Eye (tissue), 1 donor: ENCODE measurements at regions not wholly inside any gene's neighbourhood (a gene's known extent, or its start where the extent isn't known, plus 50 kb on each side); places are given as distances from the start of the nearest gene placed in this dataset.
A peak's percentile ranks its signal among the peaks of the same experiment; 100 is the strongest.
"Not testable (repeated sequence)": the region's sequence is repeated elsewhere in the genome, so short reads cannot be mapped to it uniquely, and the experiment has no call there.

Source experiments
- DNase-seq: peaks from one replicate; pipeline ENCODE4 v3.0.0-alpha.2; 2015

DNA sequence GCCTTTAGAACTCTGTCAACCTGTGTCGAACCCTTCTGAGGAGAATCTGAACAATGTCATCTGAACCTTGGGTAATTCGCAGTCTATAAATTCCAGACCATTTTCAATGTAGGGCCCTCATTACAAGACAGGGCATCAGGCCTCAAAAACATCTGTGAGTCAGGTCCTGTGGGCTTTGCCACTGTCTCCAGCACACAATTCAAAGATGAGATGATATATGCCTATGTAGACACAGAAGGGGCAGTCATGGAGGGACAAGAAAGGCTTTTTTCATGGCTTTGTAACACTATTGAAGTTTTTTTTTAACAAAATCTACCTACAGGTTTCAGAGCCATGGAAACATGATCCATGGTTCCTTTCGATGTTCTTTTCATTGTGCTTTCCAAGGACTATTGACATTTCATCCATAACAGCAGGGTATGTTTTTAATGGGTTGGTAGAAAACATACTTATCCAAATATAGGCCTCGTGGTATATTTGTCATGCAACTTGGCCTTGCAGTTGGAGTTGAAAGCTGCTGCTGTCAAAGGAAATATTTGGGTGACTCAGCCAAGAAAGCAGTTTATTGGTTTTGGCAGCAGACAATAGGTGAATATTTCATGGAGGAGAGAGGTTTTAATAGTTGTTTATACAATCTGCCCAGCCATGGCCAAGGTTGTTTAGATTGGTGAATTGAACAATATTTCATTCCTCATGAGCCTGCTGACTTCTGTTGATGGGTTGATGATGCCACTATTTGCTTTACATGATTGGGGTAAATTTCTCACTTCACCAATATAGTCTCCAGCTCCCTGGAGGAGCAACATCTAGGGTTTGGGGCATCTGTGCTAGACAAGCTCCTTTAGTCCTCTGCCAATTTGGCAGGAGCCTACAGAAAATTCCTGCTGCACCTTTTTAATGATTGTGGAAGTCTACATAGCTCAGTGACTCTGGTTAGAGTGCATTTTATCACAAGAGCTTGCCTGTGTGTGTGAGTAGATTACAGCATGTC is 158.4 kb upstream of the TMEM72 start:
- DNase-seq: peak; percentile 28

DNA sequence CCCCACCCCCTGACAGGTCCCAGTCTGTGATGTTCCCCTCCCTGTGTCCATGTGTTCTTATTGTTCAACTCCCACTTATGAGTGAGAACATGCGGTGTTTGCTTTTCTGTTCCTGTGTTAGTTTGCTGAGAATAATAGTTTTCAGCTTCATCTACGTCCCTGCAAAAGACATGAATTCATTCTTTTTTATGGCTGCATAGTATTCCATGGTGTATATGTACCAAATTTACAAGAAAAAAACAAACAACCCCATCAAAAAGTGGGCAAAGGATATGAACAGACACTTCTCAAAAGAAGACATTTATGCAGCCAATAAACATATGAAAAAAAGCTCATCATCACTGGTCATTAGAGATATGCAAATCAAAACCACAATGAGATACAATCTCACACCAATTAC is 156.8 kb upstream of the TMEM72 start:
- DNase-seq: not testable (repeated sequence)

DNA sequence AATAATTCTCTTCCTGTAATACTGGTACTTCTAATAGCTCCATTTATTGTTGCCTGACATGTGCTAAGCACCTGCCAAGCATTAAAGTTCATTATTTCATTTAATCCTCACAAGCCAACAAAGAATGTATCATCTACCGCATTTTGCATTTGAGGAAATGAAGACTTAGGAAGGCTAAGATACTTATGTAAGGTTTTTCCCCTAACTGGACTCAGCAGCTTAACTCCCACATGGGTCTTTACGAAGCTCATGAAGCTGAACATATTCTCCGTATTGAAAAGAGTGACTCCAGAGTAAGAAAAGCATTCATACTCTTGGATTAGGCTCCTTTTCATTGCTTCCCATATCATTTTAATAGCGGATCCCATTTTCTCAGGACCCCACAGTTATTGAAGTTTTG is 155.7 kb upstream of the TMEM72 start:
- no peak for DNase-seq

DNA sequence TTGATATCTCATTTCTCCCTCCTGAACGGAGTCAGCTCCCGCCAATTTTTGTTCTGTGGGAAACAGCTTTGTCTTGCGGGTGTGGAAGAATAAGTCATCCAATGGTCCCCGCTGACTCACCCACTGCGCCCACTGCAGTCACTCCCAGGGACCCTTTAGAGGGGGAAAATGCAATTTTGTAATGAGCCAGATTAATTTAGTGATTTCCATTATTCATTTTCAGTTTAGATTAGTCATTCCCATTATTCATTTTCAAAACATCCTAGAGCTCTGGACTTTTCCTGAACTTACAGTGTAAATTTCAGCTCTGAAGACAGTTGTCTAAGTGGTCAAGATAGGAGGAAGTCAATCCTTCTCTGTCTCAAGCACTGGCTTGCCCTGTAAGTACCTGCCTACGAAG is 154.9 kb upstream of the TMEM72 start:
- no peak for DNase-seq

DNA sequence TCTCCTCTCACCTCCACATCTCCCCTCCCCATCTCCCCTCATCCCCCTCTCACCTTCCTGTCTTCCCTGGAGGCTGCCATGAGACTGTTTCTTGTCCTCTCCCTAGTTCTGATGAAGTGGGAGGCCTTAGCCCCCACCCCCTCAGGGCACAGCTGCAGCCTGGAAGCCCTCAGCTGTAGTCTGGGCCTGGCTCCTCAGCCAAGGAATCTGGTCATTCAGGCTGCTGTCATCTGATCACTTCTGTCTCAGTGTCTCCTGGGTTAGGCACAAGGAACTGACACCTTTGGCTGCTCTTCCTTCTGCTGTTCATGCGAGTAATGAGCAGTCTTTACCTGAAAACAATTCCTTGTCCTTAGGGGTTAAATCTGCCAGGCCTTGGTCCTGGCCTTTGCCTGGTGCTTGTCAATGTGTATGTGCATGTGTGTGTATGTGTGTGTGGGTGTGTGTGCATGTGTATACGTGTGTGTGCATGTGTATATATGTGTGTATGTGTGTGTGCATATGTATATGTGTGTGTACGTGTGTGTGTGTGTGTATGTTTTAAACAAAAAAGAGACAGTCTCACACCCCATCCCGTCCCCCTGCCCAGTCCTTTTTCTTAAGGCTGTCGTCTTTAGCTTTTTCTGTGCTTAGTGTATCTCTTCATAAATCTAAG is 153.5 kb upstream of the TMEM72 start:
- no peak for DNase-seq

DNA sequence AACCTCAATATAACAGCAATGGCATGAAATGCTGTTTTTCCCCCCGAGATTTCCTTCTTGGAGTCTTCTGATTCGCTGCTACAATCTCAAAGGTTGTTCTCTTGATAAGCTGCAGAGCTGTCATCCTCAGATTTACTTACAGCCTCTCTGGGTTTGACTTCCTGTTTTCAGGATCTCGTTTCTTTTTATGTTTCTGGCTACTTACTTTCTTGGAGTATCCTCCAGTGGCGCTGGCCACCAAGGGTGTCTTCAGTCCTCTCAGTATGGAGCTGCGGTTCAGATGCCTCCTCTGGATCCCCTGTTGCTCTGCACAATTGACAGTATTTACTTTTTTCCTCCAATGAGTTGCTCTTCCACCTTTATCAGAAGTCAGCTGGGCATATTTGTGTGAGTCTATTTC is 152.0 kb upstream of the TMEM72 start:
- DNase-seq: no peak

DNA sequence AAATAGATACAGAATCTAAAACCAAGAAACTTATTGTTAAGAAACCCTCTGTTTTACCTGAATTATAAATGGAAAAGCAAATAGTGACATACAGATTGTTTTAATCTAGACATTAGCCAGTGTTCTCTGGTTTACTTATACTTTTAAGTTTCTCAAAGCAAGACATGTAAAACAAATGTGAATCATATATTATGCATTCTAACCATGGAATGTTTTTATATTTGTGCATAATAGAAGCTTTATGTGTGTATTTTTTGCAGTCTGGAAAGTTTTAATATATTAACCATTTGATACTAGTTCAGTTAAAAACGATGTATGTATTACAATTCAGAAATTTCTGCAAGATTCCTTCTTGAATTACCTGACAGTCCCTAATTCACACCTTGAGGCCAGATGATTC is 150.6 kb upstream of the TMEM72 start:
- DNase-seq: no peak

DNA sequence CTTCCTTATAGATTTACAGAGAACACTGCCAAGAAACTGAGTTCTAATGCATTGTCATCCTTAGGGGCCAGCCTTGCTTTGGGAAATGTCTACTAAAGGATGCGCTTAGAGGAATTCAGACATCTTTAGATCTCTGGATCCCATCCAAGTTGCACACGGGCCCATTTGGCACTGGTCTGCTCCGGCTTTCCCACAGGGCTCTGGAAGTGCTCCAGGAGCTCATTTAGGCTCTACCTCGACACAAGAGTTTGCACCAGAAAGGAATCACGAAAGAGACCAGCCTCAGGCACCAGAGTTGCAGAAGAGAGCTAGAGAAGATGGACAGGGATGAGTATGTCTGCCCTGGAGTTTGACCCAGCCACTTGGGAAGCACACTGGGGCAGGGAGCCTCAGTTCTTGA is 150.1 kb upstream of the TMEM72 start:
- no peak for DNase-seq

DNA sequence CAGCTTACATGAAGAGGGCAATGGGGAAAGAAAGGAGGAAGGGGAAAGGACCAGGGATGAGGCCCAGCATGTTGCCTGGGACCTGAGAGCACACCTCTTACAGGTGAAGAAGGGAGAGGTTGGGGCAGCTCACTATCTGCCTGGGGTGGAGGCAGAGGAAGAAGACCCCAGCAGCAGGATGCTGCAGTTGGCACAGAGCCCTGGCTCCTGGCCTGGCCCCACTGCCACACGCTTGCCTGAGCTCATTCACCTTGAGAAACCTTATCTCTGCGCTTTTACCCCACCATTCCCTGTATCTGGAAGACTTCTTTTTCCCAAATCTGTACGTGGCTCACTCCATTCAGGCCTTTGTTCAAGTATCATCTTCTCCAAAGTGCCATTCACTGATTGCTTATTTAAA is 147.8 kb upstream of the TMEM72 start:
- no peak for DNase-seq

DNA sequence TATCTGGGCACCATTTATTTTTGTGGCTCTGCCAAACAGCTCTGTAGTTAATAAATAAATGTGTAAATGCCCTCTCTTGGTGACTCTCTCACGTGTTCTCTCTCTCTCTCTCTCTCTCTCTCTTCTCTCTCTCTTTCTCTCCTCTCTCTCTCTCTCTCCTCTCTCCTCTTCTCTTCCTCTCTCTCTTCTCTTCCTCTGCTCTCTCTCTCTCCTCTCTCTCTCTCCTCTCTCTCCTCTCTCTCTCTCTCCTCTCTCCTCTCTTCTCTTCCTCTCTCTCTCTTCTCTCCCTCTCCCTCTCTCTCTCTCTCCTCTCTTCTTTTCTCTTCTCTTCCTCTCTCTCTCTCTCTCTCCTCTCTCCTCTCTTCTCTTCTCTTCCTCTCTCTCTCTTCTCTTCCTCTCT is 145.8 kb upstream of the TMEM72 start:
- DNase-seq: no peak

DNA sequence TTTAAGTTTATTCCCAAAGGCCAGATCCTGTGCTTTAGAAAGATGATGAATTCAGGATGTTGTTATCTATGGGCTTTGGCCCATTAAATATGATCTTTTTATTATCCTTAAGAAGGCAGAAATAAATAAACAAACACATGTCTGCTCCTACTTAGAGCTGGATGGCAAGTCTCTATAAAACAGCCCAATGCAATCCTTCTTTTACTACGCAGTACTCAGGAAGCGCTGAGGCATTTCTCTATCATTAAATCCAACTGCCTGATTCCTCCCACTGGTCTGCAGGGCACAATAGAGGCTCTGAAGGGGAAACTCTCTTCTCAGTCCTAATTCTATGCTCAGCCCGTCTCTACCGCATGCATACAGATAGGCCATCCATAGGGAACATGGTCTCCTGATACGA is 144.5 kb upstream of the TMEM72 start:
- DNase-seq: no peak

DNA sequence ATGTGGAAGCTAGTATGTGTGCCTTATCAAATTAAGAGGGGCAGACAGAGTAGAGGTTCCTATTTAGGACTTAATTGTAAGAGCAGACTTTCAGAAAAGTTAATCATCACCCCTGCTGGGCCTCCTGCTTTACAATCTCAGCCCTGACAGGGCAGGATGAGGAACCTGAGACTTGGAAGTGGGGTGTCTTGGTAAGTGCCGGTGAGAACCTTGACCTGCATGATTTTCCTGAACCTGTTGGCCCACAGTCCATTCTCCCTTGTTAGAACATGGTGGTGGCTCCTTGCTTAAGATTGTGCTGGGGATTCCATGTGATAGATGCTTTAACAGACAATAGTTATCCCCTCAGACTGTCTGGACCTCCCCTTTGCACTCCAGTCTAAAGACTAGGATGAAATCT is 141.7 kb upstream of the TMEM72 start:
- DNase-seq: no peak

DNA sequence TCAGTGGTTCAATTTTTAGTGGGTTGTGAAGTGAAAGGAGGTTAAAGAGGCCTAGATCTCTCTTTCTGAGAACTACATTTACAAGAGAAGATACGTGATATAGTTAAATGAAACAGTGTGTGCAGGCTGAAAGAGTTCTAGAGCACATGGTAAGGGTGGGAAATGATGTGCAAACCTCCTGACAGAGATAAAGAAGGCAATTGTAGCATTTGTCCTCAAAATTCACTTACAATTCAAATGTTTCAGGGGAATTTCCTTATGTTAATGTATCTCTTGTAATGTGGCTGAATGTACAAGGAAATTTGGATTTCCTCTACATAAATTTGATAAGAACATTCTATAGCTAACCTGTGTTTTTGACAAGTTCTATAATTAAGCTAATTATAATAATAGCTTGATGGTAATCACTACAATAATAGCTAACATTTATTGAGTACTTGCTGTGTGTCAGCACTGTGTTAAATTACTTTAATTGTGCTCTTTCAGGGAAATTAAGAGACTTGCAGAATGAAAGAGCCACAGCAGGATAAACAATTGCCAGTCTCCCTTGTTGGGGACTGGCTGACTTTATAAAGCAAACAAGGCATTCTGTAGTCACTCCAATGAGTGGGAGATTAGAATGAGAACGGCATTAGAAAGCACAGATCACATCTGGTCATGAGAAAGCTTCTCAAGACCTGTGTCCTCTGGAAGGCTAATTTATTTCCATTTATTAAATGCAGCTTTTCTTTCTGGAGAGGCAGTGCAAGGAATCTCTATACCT is 139.7 kb upstream of the TMEM72 start:
- DNase-seq: no peak

DNA sequence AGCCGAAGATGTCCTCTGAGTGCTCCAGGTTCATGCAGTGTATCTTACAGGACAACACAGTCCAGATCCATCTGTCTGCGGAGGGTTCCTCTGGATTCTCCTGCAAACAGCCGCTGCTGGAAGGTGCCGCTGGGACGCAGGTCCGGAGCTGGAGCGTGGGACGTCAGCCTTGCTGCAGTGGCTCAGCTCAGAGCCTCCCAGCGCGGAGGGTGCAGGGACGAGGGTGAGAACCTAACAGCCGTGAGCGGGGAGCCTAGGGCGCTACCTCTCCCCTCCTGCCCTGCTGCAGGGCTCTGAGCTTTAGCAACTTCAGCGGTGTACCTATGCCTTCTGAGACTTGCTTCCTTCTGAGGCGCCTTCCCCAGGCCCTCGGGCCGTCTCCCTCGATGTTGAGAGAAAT is 137.6 kb upstream of the TMEM72 start:
- no peak for DNase-seq

DNA sequence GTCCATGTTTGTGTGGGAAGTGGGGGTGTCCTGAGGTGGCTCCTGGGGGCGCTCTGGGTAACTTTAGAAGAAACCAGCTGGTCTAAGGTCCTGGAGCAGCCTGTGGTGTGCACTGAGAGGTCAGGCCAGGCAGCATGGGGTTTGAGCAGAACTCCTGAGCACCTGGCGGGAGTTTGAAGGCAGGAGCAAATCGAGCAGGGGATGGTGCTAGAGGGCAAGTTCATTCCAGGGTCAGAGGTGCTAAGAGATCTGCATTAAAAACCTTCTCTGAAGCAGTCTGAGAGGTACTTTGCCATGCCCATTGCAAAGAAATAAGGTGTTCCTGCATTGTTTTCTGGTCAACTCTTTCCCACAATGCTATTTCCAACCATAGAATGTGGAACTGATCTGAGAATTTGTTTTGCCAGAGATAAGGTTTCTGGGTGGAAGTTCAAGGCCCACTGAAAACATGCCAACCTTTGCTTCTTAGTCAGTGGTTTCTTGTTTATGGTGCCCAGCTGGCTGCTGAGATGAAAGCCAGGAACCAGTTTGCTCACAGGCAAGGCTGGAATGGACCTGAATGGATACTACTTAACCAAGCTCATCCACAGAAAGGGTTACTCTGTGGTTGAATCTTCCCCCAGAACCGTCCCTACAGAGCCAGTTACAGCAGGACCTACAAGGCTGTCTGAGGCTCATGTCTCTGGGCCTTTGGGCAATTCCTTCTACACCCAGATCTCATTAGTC is 136.3 kb upstream of the TMEM72 start:
- no peak for DNase-seq

DNA sequence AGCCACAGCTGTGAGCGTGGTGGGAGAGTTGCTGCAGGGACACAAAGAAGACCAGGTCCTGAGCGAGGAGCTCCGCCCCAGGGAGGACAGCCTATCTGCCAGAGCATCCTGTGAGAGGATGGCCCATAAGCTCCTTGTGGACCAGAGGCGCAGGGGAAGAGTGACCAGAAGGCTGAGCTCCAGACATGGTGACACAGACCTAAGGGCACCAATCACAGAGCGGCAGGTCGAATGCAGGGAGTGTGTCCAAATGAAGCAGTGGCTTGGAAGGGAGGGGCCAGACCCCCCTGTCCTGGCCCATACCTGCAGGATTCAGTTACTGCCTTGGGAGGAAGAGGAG is 135.8 kb upstream of the TMEM72 start:
- no peak for DNase-seq

DNA sequence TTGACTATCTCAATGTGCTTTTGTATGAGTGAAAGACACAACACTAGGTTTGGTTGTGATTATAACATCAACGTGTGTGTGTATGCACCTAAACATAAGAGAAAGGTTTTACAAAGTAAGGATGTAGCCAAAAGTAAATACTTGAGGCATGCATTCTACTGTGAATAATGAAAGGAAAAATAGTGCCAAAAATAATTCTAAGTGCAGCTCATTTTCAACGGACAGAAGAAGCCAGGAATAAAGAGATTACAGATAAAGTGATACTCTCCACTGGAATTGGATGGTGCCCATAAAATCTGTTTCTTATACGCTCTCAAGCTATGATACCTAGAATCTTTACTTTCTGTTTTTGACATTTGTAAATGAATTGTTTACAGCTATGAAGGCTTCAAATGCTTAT is 135.0 kb upstream of the TMEM72 start:
- DNase-seq: no peak

DNA sequence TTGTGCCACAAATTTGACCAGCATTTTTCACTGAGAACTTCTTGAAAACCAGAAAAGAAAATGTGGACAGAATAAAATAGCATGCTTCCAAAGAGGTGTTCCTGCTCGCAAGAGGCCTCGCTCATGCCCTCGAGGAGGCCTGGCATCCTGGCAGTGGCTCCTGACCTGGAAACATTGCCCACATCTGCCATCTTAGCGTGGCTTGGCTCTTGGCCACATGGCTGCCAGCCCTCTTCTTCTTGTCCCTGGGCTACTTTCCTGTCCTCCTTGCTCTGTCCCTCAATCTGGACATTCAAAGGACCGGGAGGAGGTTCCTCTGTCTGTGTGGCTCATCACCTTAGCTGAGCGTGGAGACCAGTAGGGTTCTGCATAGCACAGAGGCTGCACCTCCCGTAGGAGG is 131.6 kb upstream of the TMEM72 start:
- DNase-seq: no peak

DNA sequence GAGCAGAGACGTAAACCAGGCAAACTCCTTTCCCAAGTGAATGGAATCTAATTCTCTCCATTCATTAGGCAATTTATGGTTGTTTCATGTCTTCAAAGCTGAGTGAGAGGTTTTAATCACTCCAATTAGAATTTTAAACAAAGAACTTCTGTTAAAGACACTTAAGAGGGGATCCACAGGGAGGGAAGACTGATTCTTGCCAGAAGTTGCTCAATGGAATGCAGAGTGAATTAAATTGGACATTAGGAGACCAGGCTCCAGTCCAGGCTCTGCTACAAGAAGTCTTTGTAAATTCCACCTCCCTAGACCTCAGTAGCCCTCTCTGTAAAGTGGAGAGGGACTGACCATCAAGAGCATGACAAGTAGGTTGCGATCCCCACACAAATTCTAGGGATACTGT is 130.7 kb upstream of the TMEM72 start:
- DNase-seq: no peak

DNA sequence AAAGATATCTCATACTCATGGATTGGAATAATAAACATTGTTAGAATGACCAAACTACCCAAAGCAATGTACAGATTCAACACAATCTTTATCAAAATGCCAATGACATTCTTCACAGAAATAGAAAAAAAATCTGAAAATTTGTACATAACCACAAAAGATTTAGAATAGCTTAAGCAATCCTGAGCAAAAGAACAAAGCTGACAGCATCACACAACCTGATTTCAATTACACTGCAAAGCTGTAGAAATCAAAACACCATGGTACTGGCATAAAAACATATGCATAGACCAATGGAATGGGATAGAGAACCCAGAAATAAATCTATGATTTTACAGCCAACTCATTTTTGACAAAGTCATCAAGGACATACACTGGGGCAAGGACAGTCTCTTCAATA is 130.0 kb upstream of the TMEM72 start:
- DNase-seq: no peak

DNA sequence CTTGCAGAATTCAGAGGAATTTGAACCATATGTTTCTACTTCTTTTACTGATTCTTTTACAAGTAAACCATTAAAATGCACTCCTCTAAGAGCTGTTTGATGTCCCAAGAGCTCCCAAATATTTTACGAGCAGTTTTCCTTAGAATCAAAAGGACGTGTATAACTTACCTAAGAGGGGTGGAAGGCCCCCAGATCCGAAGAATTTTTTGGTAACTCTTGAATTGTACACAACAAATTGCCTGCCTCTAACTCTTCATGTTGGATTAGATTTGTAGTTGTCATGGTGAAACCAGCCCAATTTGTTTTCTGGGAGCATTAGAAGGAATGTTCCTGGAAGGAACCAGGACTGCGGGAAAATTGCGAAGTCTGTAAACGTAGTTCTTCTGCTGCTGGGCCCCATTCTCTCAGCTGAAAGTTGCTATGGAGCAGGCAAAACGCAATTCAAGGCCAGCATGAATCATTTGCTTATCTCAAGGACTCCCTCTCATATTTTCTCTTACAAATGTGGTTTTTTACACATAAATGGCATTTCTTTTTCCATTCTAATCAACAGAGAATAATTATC is 124.8 kb upstream of the TMEM72 start:
- DNase-seq: peak; percentile 12

DNA sequence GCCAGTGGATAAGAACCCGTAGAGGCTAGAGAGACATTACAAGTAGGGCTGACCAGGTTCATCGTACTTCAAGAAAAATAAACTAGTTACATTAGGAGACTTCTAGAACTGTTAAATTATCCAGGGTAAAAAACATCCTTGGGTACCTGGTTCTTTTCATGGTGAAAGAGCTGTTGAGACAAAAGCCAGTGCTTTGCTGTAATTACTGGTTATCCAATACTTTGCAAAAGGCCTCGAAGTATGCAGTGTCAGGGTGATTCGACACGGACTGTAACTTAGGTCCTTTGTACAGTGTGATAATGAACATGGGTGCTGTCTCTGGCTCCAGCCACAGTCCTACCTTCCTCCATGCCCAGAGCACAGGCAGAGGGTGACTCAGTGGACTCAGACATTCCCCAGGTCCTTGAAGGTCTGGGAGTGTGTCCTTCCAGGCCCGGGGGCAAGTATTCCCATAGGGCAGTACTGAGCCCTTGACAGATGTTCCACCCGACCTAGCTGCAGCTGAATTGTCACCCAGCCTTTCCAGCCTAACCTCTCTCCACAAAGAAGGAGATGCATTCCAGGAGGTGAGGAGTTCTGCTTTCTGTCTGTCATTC is 123.6 kb upstream of the TMEM72 start:
- DNase-seq: no peak
